GM13976 (cell line): ENCODE measurements at regions not wholly inside any gene's neighbourhood (a gene's known extent, or its start where the extent isn't known, plus 50 kb on each side); places are given as distances from the start of the nearest gene placed in this dataset.

ENCODE experiments used
- DNase-seq: peaks from one replicate; pipeline ENCODE4 v3.0.0; 2012; ENCODE audit warnings: low spot score
- CTCF ChIP-seq: IDR thresholded peaks from 2 replicates; pipeline ENCODE4 v1.5.1; 2012; ENCODE audit warnings: borderline replicate concordance, mild to moderate bottlenecking; ENCODE audit not compliant: insufficient read depth; ENCODE audit errors: extremely low read depth, missing control alignments, control extremely low read depth
- in situ Hi-C: fragments of 300-500 bp; cut with MboI; formaldehyde crosslinking; loops from one replicate; pipeline ENCODE4 v1.12.0; 2022; ENCODE audit warnings: low sequenced_read_pairs, mixed read lengths, inconsistent platforms; ENCODE audit not compliant: unreplicated experiment

GRCh38 chr19:31135841-31136240, 213.4 kb downstream of the TSHZ3 start:
- no peak for DNase-seq

DNA sequence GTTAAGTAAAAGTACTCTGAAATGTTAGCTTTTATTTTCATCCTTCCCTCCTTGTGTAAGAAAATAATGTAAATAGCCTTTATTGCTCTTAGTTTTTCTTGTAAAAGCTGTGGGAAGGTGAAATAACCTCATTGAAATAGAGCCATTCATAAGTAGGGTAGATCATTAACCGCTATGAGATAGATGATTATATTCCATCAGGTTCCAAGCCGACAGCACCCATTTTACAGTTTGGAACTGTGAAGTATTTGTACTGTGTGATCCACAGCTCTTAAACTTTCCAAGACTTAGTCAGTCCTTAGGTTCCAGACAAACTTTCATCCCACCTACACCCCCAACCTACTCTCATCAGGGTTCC, 216.5 kb downstream of the TSHZ3 start:
- DNase-seq = no peak
- in situ Hi-C loops = no loop called here
- TF ChIP-seq CTCF = no peak

More at GRCh38 chr19:31135841-31136240, 213.4 kb downstream of the TSHZ3 start:
- TF ChIP-seq CTCF = no peak
- in situ Hi-C loops = no loop called here

DNA sequence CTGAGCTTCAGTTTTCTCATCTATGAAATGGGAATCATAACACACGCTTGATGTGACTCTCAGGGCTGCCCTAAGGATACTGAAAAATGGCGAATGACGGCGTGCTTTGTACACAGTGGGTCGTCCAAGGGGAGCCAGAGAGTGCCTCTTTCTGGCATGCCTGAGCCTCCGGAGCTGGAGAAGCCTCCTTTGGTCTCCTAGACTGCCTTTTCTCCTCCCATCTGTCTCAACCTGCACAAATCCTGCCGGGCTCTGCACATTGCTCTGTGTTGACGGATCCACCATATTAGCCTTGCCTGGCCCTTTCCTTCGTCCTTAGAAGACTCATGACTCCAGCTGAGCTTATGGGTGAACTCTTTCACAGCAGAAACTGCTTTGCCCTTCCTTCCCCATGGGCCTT, 220.9 kb downstream of the TSHZ3 start:
- no peak for TF ChIP-seq CTCF
- in situ Hi-C loops = no loop called here
- DNase-seq = no peak

GRCh38 chr19:31127134-31127967, 221.9 kb downstream of the TSHZ3 start:
- in situ Hi-C loops = no loop called here
- no peak for DNase-seq
- TF ChIP-seq CTCF = no peak

DNA sequence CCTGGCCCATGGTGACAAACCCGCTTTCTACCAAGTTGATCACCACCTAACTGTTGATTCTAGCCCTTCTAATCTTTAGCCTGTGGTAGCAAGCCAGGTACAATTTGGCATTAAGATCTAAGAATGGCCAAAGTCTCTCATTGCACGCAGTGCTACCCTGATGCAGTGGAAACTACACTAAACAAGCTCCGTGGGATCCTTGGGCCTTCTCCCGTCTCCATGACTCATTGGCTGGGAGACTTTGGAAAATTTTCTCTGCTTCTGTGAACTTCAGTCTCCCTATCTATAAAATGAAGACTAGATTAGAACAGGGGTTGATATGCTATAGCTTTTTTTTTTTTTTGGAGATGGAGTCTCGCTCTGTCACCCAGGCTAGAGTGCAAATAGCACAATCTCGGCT, 223.0 kb downstream of the TSHZ3 start:
- TF ChIP-seq CTCF = no peak
- no peak for DNase-seq
- in situ Hi-C loops = no loop called here

- DNase-seq = no peak
- in situ Hi-C loops = no loop called here
- TF ChIP-seq CTCF = no peak
These were observed 224.2 kb downstream of the TSHZ3 start for GRCh38 chr19:31125071-31125470.
